PC-9 (cell line): ENCODE measurements at regions not wholly inside any gene's neighbourhood (a gene's known extent, or its start where the extent isn't known, plus 50 kb on each side); places are given as distances from the start of the nearest gene placed in this dataset.

ENCODE experiments used
- CTCF ChIP-seq: fragments of 200-600 bp; sonication (generic); conservative IDR thresholded peaks from 2 replicates; pipeline ENCODE4 v1.6.1; 2017; ENCODE audit warnings: mixed run types, antibody characterized with exemption, mild to moderate bottlenecking, moderate library complexity
- EZH2 ChIP-seq: fragments of 200-600 bp; sonication (generic); IDR thresholded peaks from 2 replicates; pipeline ENCODE4 v1.8.0; 2017; ENCODE audit warnings: antibody characterized with exemption, low read depth

GRCh38 chr4:152118819-152119553 is 358.2 kb upstream of the GATB start:
- TF ChIP-seq CTCF (no peak), EZH2 (no peak)
